ENCODE measurements at regions not wholly inside any gene's neighbourhood (a gene's known extent, or its start where the extent isn't known, plus 50 kb on each side); places are given as distances from the start of the nearest gene placed in this dataset.
"Not testable (repeated sequence)": the region's sequence is repeated elsewhere in the genome, so short reads cannot be mapped to it uniquely, and the experiment has no call there.

DNA sequence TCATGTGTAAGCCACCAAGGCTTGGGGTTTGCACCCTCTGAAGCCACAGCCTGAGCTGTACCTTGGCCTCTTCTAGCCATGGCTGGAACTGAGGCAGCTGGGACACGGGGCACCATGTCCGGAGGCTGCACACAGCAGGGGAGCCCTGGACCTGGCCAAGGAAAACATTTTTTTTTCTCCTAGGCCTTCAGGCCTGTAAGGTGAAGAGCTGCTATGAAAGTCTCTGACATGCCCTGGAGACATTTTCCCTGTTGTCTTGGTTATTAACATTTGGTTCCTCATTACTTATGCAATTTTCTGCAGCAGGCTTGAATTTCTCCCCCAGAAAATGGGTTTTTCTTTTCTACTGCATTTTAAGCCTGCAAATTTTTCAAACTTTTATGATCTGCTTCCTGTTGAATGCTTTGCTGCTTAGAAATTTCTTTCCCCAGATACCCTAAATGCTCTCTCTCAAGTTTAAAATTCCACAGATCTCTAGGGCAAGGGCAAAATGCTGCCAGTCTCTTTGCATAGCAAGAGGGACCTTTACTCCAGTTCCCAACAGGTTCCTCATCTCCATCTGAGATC, 295.8 kb downstream of the LTN1 start:
- no peak for DNase-seq

DNA sequence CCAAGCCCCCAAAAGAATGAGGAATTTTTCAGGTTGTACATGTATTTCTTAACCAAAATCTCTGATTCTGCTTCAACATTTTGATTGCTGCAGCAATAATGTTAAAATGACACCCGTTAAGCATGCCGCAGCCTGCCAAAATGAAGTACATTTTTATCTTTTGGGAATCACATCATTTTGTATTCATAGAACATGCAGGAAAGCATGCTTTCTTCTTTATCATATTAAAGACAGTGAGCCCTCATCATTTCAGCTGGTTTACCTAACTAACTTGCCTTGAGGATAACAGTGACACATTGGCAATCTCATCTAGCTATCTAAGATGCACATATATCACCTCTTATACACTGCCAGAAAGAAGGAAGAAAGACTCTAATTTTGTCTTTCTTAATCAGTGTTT, 299.2 kb downstream of the LTN1 start:
- DNase-seq: no peak

DNA sequence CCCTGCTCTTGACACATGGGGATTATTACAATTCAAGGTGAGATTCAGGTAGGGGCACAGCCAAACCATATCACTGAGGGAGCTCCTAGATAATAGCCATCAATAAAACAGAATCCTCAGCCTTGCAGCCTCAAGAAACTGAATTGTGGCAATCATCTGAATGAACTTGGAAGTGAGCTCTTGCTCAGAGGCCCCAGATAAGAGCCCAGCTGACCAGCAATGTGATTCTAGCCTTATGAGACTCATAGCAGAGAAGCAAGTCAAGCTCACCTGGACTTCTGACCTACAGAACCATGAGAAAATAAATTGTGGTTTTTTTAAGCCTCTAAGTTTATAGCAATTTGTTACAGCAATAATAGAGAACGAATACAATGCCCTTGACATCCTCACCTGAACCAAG, 302.5 kb downstream of the LTN1 start:
- no peak for DNase-seq

DNA sequence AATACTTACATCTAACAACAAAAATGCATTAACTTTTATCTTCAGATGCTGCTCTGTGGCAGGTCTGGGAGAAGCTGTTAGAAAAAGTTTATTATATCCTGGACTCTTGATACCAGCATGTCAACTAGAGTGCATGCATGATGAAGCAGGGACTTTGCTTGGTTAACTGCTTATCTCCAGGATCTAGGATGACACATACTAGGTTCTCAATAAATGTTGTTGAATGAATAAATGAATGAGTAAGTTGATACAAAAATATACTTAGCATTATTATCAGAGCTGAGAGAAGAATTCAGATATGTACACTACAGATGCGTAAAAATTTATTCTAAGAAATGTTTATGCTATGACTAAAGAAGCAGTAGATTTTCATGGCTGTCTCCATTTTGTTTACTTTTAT, 304.3 kb downstream of the LTN1 start:
- no peak for DNase-seq

DNA sequence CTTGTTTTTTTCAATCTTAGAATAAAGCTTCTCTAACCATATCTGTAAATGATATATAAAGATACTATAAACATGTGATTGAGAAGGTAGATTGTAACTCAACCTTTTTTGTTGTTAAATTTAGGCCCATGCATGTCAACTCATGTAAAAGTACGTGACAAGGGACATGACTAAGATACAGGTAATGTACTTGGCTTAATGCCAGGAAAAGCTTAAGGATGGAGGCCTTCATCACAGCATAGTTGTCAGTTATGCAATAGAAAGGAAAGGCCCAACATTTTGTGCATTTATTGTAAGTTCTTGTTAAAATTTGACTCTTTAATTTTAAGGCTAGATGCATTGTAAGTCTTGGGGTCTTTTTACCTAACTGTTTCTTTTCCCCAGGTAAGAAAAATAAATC, 305.1 kb downstream of the LTN1 start:
- no peak for DNase-seq

DNA sequence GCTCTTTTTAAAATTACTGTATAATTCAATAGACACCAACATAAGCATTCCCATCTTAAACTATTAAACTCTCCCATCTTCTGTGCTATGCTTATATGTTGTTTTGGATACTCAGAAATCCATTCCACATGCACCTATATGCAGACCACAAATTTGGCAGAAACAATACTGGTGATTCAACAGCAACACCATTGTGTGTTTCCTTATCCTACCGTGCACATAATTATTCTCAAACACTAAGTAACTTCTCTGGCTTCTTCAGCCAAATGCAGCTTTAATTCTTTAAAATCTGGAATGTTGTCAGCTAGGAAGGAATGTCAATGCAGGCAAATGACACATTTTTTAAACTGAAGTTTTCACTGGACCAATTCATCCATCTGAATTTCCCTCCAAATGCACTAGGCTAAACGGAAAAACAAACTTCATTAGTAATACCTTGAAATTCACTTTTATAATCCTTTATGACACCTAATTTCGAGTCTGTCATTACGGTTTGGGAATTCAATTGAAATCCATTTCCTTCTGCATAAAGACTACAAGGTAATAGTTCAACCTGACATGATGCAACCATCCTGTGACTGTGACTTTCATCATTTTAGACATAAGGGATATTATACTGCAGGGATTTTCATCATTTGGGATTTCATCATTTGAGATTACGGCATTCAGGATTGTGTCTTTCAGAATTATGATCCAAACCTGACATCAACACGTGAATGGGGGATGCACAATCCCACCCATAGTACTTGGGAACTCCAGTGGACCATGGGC, 308.5 kb downstream of the LTN1 start:
- no peak for DNase-seq

DNA sequence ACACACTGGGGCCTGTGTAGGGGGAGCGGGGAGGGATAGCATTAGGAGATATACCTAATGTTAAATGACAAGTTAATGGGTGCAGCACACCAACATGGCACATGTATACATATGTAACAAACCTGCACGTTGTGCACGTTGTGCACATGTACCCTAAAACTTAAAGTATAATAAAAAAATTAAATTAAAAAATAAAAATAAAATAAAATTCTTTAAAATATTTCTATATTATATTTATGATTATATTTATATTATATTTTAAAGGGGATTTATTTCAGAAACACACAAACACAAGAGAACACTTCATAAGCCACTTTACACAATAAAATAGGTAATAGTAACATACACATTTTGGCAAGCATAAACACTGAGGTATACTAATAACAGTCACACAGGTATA, 309.8 kb downstream of the LTN1 start:
- DNase-seq: not testable (repeated sequence)

DNA sequence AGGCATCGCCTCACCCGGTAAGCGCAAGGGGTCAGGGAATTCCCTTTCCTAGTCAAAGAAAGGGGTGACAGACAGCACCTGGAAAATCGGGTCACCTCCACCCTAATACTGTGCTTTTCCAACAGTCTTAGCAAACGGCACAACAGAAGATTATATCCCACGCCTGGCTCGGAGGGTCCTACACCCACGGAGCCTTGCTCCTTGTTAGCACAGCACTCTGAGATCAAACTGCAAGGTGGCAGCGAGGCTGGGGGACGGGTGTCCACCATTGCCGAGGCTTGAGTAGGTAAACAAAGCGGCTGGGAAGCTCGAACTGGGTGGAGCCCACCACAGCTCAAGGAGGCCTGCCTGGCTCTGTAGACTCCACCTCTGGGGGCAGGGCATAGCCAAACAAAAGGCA, 315.6 kb downstream of the LTN1 start:
- not testable (repeated sequence) for DNase-seq

DNA sequence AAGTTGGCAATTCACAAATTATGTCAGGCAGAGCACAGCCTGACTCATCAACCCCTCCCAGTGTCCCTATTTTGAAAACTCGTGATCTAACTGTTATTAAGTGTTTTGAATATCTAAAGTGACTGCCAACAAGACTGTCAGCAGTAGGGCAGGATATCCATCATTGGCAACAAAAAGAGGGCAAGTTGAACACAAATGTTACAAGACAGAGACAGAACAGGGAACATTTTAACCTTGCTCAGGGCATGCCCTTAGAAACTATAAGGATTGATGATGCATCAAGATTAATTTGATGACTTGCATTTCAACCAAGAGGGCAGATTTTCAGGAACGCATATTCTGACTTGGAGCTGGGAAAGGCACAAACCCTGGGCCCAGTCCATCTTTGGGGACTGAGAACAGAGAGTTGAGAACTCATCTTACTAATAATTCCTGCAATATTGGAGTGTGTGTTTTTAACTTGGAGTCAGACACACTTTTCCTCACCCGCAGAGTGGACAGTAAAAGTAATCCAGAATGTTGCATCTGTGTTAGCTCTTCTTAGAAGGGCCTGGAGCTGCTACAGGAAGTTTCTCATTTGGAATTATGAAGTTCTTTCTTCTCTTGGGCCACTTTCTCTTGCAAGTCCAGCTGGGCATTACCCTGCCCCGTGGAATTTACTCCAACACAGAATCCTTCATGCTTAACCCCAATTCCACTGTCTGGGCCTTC, 317.2 kb downstream of the LTN1 start:
- no peak for DNase-seq

DNA sequence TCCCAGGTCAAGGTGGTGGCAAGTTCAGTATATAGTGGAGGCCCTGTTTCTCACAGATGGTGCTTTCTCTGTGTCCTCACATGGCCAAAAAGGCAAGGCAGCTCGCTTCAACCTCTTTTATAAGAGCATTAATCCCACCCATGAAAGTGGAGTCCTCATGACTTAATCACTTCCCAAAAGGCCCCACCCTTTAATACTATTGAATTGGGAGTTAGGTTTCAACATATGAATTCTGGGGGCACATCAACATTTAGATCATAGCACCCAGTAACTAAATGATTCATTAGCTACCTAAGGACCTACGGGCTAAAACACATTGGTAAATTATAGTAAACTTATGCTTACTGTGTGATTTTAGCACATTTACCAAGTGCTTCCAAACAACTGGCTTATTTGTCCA, 317.9 kb downstream of the LTN1 start:
- no peak for DNase-seq

DNA sequence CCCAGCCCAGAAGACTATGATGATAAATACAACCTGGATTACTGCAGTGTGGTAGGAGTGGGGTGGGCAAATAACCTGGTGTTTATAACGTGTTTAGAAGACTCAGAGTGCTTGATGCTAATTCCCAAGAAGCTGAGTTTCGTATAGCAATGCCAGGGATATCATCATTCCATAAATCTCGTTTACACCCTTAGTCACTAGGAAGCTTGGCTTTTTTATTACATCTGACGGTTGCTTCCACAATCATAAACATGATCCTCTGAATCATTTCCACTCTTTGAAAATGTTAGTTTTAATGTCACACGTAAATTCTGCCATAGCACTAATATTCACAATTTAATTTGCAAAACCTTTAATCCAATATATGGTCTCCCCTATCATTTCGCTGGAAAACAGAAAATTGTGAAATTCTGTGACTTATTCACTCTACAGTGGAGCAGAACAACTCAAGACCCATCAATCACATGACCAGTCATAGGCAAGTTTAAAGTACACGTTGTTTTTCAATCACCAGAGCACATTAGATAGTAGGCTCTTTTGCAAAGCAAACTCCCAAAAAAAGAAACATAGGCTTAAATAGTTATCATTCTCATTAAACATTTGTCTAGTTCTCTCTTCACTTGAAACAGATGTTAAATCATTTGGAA, 321.0 kb downstream of the LTN1 start:
- DNase-seq: no peak

DNA sequence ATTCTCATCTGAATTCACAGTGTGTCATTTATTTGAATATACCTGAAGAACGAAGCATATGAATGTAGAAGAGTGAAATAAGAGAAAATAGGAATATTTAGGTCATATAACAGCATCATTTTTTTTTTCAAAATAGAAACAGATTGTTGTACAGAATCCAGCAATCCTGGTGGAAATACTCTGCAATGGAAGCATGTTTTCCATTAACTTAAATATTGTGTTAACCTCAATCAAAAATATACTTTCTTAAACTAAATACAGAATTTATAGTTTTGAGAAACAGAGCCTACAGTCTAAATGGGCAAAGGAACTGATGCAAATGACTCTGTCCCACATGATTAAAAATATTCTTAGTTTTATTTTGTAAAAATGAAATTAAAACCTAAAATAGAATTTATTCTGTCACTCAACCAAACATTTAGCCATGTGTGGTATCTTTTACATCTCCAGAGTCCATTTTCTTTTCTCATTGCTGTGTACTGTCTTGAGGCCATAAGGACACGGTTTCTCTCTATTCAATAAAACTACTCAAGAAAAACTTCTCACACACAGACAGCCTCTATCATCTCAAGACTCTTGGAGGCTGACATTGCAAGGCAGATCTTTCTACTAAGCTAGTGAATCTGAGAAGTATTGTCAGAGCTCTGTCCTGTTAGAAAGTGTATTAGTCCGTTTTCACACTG, 322.6 kb downstream of the LTN1 start:
- DNase-seq: no peak

DNA sequence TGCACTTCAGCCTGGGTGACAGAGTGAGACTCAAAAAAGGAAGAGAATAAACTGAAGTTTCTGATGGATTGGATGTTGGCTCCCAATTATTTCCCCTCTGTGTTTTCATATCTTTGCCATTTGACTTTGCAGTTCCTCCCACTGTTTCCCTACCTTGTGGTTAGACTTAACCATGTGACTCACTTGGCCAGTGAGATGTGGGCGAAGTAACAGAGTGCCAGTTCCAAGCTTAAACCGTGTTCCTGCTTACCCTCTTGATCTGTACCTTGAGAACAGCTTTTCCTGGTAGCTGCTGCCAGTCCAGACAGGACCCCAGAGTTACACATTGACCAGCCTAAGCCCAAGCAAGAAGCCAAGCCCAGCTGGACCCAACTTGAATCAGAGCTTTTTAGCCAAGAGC, 323.4 kb downstream of the LTN1 start:
- no peak for DNase-seq

DNA sequence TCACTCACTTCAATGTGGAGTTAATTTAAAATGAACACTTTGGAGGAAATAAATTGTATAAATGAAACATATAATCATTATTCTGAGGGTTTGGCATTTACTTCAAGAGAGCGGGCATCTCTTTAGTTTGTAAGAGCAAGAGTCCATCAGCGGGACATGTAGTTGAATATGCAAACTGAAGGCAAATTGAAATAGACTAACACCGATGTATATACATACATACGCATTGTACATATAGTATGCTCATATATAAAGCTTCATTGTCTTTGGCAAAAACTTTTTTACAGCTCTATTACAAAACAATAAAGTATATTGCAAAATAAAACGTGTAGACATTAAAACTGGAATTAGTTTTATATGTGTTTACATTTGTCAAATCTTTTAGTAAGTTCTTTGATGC, 328.9 kb downstream of the LTN1 start:
- DNase-seq: no peak

DNA sequence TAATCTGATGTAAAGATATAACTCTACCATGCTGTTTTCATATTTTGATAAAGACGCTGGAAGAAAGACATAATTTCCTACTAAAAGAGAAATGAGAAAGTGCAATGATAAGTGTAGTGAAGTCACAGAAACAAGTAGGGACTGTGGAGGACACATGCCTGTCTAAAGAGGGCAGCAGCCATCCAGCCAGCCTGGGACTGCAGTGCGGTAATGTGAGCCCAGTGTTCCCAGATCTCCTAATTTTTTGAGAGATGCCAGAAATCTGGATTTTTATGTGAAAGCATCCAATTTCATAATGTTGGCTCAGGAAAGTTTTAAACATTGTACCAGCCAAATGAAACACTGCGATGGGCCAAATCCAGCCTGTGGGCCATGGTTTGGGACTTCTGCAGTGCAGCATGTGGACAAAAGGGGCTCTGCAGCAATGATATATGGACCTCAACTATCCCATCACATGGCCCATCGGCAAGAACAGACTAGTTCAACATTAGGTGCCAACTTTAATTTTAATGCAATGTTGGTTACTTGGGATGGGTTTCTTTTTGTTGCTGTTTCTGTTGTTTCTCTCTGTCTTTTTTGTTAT, 329.5 kb downstream of the LTN1 start:
- DNase-seq: no peak

DNA sequence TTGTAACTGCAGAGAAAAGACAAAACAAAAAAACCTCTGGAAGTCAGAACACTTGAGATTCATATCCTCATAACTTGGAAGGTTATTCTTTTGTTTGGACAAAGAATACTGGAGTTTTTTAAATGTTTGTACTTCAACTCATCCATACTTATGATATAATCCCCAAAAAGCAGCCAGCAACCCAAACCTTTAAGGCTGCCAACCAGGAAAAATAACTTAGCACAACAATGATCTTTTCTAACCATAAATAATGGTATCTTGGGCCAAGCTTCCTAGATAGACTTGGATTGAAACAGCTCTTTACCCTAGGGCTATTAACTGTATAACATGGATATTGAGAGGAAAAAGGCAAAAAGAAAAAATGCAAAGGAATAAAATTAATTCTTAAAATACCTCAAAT, 335.1 kb downstream of the LTN1 start:
- DNase-seq: no peak

DNA sequence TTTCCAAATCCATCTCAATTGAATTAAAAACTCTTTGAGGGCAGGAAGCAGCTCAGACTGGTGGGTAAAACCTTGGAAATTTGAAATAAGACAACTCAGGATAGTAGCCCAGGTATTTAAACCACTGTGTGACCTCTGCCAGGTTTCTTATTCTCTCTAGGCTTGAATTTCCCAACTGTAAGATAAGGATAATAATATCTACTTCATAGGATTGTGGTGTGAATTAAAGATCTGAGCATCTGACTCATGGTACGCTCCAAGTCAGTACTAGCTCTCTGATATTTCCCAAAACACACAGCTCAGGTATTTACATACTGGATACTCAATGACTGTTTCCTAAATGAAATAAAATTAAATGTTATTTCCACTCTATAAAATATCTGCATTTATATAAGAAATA, 337.2 kb downstream of the LTN1 start:
- no peak for DNase-seq

DNA sequence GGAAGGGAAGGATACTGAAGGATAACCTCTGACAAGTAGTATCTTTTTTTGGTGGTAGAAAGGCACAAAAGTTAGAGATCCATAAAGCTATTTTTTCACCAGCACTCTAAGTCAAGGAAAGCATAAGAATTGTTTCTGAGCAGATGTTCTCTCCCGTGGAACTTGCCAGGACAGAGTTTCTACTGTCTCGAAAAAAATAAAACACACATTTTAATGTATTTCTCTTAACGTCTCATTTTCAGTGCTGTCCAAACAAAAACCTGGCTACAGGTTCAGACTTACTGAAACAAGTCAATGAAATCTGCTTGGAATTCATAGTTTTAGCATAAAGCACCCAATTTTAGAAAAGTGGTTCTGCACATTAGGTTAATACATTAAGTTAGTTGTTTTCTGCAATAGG, 338.3 kb downstream of the LTN1 start:
- no peak for DNase-seq

DNA sequence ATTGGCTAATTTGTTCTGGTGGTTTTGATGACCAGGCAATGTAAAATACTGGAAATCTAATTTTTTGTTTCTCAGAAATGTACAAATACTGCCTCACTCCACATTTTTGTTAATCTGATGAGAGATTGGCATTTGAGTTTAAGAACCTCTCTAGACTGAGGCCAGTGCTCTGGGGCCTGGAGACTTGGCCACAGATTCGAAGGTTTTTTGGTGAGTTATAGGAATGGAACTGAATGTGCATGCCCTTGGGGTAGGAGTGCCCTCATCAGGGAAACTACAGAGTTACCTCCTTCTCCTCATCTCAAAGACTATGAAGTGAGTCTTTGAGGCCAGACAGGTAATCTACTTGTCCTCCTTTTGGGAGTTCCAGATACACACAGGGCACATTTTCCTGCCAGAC, 347.9 kb downstream of the LTN1 start:
- no peak for DNase-seq

DNA sequence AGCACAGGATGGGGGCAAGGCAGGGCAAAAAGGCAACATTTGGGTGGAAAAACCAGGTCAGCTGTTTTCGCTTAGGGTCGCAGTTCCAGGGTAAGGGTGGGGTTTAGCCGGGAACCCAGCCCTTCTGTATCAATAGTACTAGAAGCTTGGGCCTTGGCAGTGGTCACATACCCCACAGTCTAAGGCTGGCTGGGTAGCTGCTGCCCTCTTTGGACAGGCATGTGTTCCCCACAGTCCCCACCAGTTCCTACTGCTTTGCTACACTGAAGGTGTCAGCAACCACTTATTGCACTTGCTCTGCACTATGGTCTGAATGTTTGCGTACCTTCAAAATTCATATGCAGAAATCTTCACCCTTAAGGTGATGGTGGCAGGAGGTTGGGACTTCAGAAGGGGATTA, 349.8 kb downstream of the LTN1 start:
- DNase-seq: no peak

DNA sequence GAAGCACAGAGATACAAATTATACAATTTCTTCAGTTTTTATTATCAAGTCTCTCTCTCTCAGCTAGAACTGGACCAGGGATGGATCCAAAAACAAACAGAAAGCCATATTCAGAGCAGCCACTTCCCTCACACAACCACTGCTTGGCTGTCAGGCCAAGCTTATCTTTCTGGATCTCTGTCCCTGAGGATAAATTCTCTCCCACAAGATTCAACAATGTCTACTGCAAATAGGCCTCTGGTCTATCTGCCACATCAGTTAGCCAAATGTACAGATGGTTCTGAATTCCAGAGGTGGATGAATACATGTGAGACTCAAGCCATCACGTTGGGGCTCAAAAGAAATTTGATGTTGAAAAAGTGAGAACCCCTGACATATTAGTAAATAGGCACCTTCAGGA, 350.9 kb downstream of the LTN1 start:
- no peak for DNase-seq

DNA sequence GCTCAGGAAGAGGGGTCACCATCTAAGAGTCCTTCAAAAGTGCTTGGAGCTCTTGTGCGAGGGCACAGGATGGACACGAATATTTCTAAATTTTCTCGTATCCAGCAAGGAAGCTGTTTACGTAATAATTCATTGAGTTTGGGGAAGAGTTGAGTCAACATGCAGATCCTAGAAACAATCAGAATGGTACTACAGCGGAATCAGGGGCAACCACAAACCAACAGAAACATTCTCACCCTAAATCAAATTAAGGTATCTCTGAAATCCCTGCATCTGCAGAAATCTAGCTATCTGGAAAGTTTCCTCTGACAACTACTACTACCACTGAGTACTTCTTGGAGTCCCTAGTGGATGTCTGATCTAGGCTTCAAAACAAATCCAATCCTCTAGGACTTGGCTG, 352.4 kb downstream of the LTN1 start:
- no peak for DNase-seq

DNA sequence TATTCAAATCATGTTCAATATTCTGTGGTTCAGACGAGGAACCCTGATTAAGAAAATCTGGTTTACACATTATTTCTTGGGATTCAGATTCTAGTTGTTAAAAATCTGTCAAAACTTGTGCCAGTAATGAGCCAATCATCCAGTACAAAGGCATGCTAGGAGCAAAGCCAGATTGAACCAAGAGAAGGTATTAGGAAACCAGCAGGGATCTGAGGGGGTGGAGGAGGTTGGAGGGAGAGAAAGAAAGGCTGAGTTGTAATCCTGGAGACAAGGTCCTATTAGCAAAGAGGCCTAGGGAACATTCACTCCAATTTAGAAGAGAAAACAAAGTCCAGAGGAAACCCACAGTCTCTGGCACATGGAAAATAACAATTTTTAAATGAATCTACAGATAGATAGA, 352.9 kb downstream of the LTN1 start:
- DNase-seq: no peak

Measured in CD4-positive, alpha-beta T cell treated with Interferon gamma for 1 hour (primary cell).